GM06990 (cell line): ENCODE measurements at regions not wholly inside any gene's neighbourhood (a gene's known extent, or its start where the extent isn't known, plus 50 kb on each side); places are given as distances from the start of the nearest gene placed in this dataset.

Experiments used
- DNase-seq: peaks from one replicate; pipeline ENCODE4 v3.0.0-alpha.2; 2011; ENCODE audit not compliant: insufficient read length; ENCODE audit errors: extremely low read depth
- H3K27me3 ChIP-seq: replicated peaks from 2 replicates; pipeline ENCODE4 v1.6.0; 2011; ENCODE audit warnings: low read length; ENCODE audit not compliant: control insufficient read depth, insufficient read depth
- H3K36me3 ChIP-seq: 2 replicates; pipeline ENCODE4 v1.5.1; 2011; ENCODE audit warnings: low read length; ENCODE audit not compliant: control insufficient read depth, insufficient read depth
- H3K4me3 ChIP-seq: replicated peaks from 2 replicates; pipeline ENCODE4 v1.5.1; 2011; ENCODE audit warnings: low read depth, mild to moderate bottlenecking, control low read depth, low read length
- TF ChIP-seq, protein P1 (sequence below): IDR thresholded peaks from 2 replicates; pipeline ENCODE4 v1.5.1; 2011; ENCODE audit warnings: low read length, control low read depth, mild to moderate bottlenecking, inconsistent platforms; ENCODE audit not compliant: insufficient read depth, poor library complexity, severe bottlenecking

DNA sequence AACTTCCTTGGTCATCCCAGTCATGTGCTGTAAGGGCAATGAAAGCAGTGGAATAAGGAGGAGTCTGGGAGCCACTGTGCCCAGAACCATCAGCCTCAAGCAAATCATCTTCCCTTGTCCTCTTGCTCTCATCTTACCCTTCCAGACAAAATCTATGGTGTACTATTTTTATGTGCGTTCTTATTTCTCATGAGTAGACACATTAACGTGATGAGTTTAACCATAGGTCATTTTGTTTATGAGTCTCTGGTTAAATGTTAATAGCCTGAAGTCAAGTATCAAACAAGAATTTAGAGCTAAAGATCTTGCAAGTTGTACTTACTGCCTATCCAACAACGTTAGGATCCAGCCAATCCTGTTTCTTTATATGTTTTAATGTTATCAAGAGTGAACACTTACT lies 495.3 kb downstream of the SPRY1 start:
- no peaks in the 10 kb centered on the region for H3K36me3 ChIP-seq
- TF ChIP-seq, protein P1, sequence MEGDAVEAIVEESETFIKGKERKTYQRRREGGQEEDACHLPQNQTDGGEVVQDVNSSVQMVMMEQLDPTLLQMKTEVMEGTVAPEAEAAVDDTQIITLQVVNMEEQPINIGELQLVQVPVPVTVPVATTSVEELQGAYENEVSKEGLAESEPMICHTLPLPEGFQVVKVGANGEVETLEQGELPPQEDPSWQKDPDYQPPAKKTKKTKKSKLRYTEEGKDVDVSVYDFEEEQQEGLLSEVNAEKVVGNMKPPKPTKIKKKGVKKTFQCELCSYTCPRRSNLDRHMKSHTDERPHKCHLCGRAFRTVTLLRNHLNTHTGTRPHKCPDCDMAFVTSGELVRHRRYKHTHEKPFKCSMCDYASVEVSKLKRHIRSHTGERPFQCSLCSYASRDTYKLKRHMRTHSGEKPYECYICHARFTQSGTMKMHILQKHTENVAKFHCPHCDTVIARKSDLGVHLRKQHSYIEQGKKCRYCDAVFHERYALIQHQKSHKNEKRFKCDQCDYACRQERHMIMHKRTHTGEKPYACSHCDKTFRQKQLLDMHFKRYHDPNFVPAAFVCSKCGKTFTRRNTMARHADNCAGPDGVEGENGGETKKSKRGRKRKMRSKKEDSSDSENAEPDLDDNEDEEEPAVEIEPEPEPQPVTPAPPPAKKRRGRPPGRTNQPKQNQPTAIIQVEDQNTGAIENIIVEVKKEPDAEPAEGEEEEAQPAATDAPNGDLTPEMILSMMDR: no peak
- no peak for DNase-seq
- H3K27me3 ChIP-seq: no peaks in the 10 kb centered on the region
- H3K4me3 ChIP-seq: no peak overlapping the region

DNA sequence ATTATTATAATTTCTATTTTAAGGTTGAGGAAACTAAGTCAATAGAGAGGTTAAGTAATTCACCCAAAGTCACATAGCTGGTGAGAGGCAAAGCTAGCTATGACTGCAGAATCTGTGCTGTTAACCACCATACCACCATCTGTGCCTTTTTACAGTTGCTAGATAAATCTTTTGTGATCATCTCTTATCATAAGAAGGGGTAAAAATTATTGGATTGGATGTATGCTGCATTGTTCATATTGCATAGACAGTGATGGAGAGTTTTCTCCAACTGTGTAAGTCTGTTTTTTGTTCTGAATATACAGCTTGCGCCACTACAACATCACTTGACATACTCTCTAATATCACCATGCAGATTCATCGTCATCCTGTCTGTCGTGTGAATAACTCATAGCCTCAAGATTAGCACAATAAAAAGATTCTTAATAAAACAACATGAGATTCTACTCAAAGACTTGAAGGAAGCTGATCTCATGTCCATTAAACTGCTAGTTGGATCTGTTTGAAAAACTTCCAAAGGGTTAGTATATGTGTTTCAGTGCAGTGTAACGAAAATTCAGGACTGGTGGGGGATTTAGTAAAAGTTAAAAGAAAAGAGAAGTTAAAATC lies 495.9 kb downstream of the SPRY1 start:
- no peak overlapping the region for H3K4me3 ChIP-seq
- DNase-seq: no peak

DNA sequence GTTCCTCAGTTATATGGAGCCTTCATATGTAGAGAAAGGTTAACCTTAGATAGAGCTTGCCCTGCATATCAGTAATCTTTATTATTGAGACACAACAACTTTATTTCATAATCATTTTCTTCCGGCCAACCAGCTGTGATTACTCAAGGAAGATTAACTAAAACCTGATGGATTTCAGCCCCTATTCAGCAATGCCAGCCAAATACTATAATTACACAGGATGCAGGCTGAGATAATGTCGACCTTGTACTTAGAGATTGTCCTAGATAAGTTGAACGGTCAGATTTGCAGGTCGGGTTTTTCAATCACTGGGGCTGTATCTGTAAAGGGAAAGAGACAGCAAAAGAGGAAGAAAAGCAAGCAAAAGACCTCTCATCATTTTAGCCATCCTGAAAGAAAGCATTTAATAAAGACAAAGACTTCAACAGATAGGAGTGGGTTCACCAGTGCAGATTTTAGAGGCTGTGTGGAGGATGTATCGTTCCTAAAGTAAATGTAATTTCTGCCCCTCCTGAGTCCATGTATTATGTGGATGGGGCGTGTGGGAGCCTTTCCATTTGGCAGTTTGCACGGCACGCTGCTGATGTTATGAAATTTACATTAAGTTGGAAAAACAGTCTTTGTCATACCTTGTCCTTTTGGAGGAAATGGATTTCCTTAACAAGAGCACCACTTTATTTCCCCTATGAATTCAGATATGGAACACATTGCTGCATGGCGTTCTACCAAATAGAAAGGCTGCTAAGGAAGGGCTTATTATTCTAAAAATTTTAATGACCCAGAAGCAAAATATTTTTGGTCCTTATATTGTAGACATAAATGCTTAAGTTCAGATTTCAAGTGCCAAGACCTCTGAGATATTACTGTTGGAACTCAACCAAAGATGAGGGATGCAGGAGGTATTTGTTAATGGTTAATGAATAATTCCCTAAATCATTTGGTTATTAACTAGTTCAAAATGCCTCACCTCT lies 496.7 kb downstream of the SPRY1 start:
- Histone ChIP-seq H3K4me3 (no peak overlapping the region), H3K36me3 (no peaks in the 10 kb centered on the region), H3K27me3 (no peaks in the 10 kb centered on the region)
- TF ChIP-seq, protein P1: no peak
- no peak for DNase-seq

More for the DNA sequence above, 495.9 kb downstream of the SPRY1 start:
- H3K27me3 ChIP-seq: no peaks in the 10 kb centered on the region
- TF ChIP-seq, protein P1: no peak
- no peaks in the 10 kb centered on the region for H3K36me3 ChIP-seq

GRCh38 chr4:123896446-123897071 lies 500.0 kb downstream of the SPRY1 start:
- Histone ChIP-seq H3K4me3 (no peak overlapping the region), H3K36me3 (no peaks in the 10 kb centered on the region), H3K27me3 (no peaks in the 10 kb centered on the region)
- TF ChIP-seq, protein P1: no peak
- DNase-seq: no peak

DNA sequence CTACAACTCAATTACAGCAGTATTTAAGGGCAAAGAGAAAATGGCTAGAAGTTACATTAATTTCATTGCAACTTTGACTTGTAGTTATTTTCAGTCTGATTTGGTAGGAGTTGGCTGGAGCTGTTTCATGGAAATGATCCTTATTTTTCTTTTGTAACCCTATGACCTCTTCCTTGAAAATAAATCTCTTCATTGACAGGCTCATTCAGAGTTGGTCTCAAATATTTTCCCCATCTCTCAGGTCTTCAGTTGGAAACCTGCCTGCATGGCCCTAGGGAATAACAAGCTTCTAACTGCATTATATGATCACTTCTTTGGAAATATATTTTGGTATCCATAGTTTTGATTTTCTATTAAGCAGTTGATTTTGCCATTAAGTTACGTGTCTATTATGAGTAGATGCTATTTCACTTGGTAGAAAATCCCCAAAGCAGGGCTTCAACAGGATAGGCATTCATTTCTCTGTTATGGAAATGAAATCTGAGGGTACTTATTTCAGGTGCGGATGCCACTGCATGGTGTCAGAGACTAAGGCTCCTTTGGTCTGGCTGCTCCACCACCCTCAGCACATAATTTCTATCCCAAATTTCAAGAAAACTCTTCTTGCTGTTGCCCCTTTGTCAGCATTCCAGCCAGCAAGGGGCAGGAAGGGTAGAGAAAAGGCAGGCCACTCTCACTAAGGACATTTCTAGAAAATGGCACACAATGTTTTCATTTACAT lies 502.5 kb downstream of the SPRY1 start:
- DNase-seq: no peak
- Histone ChIP-seq H3K4me3 (no peak overlapping the region), H3K27me3 (no peaks in the 10 kb centered on the region), H3K36me3 (no peaks in the 10 kb centered on the region)
- TF ChIP-seq, protein P1: no peak
